GM19240 (cell line): ENCODE measurements at regions not wholly inside any gene's neighbourhood (a gene's known extent, or its start where the extent isn't known, plus 50 kb on each side); places are given as distances from the start of the nearest gene placed in this dataset.

Experiments
- DNase-seq: peaks from one replicate; pipeline ENCODE4 v3.0.0; 2011; ENCODE audit warnings: low spot score; ENCODE audit not compliant: insufficient read length

GRCh38 chr22:48433647-48434046 is 1394.0 kb downstream of the BRD1 start:
- no peak for DNase-seq

GRCh38 chr22:48432781-48433518 is 1394.7 kb downstream of the BRD1 start:
- DNase-seq: no peak

GRCh38 chr22:48431536-48432315 is 1395.9 kb downstream of the BRD1 start:
- no peak for DNase-seq

GRCh38 chr22:48431014-48431413 is 1396.7 kb downstream of the BRD1 start:
- no peak for DNase-seq

- no peak for DNase-seq
Observed at GRCh38 chr22:48429446-48430020, 1398.1 kb downstream of the BRD1 start.

GRCh38 chr22:48428631-48429371 is 1398.9 kb downstream of the BRD1 start:
- no peak for DNase-seq

GRCh38 chr22:48427731-48428211 is 1399.9 kb downstream of the BRD1 start:
- DNase-seq: no peak

GRCh38 chr22:48426466-48427380 is 1401.0 kb downstream of the BRD1 start:
- DNase-seq: no peak

GRCh38 chr22:48425641-48426040 is 1402.0 kb downstream of the BRD1 start:
- DNase-seq: no peak

GRCh38 chr22:48425091-48425506 is 1402.6 kb downstream of the BRD1 start:
- DNase-seq: no peak

- no peak for DNase-seq
Observed at GRCh38 chr22:48424661-48425060, 1403.0 kb downstream of the BRD1 start.

- DNase-seq: no peak
Observed at GRCh38 chr22:48424201-48424627, 1403.5 kb downstream of the BRD1 start.

GRCh38 chr22:48423481-48423911 is 1404.2 kb downstream of the BRD1 start:
- DNase-seq: no peak

GRCh38 chr22:48422900-48423480 is 1404.7 kb downstream of the BRD1 start:
- DNase-seq: no peak

- no peak for DNase-seq
Observed at GRCh38 chr22:48418831-48419230, 1408.8 kb downstream of the BRD1 start.

GRCh38 chr22:48417225-48418070 is 1410.2 kb downstream of the BRD1 start:
- no peak for DNase-seq

GRCh38 chr22:48416396-48417224 is 1411.1 kb downstream of the BRD1 start:
- no peak for DNase-seq

GRCh38 chr22:48415520-48415919 is 1412.2 kb downstream of the BRD1 start:
- DNase-seq: no peak
